PC-3 (cell line): ENCODE measurements at regions not wholly inside any gene's neighbourhood (a gene's known extent, or its start where the extent isn't known, plus 50 kb on each side); places are given as distances from the start of the nearest gene placed in this dataset.

Source experiments
- CTCF ChIP-seq: fragments of 300-600 bp; sonication (generic); conservative IDR thresholded peaks from 2 replicates; pipeline ENCODE4 v1.5.1; 2017; ENCODE audit warnings: antibody characterized with exemption, low read depth, mild to moderate bottlenecking, low read length
- EZH2 ChIP-seq: fragments of 300-600 bp; sonication (generic); IDR thresholded peaks from one replicate; pipeline ENCODE4 v1.6.1; 2017; ENCODE audit warnings: antibody characterized with exemption, mild to moderate bottlenecking, low read length; ENCODE audit not compliant: unreplicated experiment

GRCh38 chr14:104302794-104303405 is 164.5 kb downstream of the KIF26A start:
- TF ChIP-seq CTCF, result no peak
- TF ChIP-seq EZH2, result no peak
